Neural cell (in vitro differentiated cells): ENCODE measurements at regions not wholly inside any gene's neighbourhood (a gene's known extent, or its start where the extent isn't known, plus 50 kb on each side); places are given as distances from the start of the nearest gene placed in this dataset.

Source experiments
- EP300 ChIP-seq: fragments of 450-650 bp; conservative IDR thresholded peaks from 2 replicates; pipeline ENCODE4 v1.6.1; 2014; ENCODE audit warnings: antibody characterized with exemption, mild to moderate bottlenecking, moderate library complexity; ENCODE audit not compliant: poor library complexity, severe bottlenecking
- EZH2 ChIP-seq: fragments of 200-600, 300-800 bp; shearing (Covaris generic), sonication (generic); IDR thresholded peaks from 2 replicates; pipeline ENCODE4 v1.6.1; 2014; ENCODE audit warnings: antibody characterized with exemption, low read length, borderline replicate concordance, mild to moderate bottlenecking; ENCODE audit not compliant: insufficient read depth, poor library complexity, severe bottlenecking
- MXI1 ChIP-seq: fragments of 450-650 bp; conservative IDR thresholded peaks from 2 replicates; pipeline ENCODE4 v1.6.1; 2014; ENCODE audit warnings: antibody characterized with exemption, mild to moderate bottlenecking; ENCODE audit not compliant: poor library complexity, severe bottlenecking
- RAD21 ChIP-seq: fragments of 450-650 bp; conservative IDR thresholded peaks from 2 replicates; pipeline ENCODE4 v1.6.1; 2014; ENCODE audit warnings: antibody characterized with exemption, mild to moderate bottlenecking, moderate library complexity
- TF ChIP-seq, protein P1 (sequence below): fragments of 450-650 bp; IDR thresholded peaks from 2 replicates; pipeline ENCODE4 v1.5.1; 2014; ENCODE audit warnings: antibody characterized with exemption, mild to moderate bottlenecking, moderate library complexity; ENCODE audit not compliant: poor library complexity, severe bottlenecking
- TF ChIP-seq, protein P2 (sequence below): IDR thresholded peaks from 2 replicates; pipeline ENCODE4 v1.6.1; 2012; ENCODE audit warnings: borderline replicate concordance

DNA sequence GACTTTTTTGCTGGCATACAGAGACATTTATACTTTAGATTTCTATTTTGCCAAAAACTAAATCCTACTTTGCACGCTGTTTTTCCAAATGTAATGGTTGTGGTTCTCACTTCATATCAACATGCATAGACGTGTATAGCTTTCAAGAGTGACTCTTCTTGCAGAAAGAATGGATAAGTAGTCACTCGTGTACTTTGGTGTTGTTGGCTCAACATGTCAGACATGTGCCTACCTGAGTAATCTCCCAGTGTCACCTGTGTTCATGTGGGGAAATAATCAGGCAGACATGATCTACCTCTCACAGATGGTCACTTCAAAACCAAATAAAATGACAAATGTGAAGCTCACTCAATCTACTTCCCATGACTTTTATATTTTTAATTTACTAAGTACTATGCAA lies 73.1 kb downstream of the GPR88 start:
- TF ChIP-seq, protein P1, sequence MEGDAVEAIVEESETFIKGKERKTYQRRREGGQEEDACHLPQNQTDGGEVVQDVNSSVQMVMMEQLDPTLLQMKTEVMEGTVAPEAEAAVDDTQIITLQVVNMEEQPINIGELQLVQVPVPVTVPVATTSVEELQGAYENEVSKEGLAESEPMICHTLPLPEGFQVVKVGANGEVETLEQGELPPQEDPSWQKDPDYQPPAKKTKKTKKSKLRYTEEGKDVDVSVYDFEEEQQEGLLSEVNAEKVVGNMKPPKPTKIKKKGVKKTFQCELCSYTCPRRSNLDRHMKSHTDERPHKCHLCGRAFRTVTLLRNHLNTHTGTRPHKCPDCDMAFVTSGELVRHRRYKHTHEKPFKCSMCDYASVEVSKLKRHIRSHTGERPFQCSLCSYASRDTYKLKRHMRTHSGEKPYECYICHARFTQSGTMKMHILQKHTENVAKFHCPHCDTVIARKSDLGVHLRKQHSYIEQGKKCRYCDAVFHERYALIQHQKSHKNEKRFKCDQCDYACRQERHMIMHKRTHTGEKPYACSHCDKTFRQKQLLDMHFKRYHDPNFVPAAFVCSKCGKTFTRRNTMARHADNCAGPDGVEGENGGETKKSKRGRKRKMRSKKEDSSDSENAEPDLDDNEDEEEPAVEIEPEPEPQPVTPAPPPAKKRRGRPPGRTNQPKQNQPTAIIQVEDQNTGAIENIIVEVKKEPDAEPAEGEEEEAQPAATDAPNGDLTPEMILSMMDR, result no peak
- TF ChIP-seq RAD21 (no peak), EP300 (no peak), MXI1 (no peak), EZH2 (no peak)
- TF ChIP-seq, protein P2, sequence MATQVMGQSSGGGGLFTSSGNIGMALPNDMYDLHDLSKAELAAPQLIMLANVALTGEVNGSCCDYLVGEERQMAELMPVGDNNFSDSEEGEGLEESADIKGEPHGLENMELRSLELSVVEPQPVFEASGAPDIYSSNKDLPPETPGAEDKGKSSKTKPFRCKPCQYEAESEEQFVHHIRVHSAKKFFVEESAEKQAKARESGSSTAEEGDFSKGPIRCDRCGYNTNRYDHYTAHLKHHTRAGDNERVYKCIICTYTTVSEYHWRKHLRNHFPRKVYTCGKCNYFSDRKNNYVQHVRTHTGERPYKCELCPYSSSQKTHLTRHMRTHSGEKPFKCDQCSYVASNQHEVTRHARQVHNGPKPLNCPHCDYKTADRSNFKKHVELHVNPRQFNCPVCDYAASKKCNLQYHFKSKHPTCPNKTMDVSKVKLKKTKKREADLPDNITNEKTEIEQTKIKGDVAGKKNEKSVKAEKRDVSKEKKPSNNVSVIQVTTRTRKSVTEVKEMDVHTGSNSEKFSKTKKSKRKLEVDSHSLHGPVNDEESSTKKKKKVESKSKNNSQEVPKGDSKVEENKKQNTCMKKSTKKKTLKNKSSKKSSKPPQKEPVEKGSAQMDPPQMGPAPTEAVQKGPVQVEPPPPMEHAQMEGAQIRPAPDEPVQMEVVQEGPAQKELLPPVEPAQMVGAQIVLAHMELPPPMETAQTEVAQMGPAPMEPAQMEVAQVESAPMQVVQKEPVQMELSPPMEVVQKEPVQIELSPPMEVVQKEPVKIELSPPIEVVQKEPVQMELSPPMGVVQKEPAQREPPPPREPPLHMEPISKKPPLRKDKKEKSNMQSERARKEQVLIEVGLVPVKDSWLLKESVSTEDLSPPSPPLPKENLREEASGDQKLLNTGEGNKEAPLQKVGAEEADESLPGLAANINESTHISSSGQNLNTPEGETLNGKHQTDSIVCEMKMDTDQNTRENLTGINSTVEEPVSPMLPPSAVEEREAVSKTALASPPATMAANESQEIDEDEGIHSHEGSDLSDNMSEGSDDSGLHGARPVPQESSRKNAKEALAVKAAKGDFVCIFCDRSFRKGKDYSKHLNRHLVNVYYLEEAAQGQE, result no peak
